ENCODE measurements at regions not wholly inside any gene's neighbourhood (a gene's known extent, or its start where the extent isn't known, plus 50 kb on each side); places are given as distances from the start of the nearest gene placed in this dataset.

GRCh38 chr2:120959426-120959825 is 223.8 kb downstream of the GLI2 start:
- no peak overlapping the region for H3K4me3 ChIP-seq (ENCODE audit: low read depth, low read length)
- H3K27ac Mint-ChIP-seq (ENCODE audit: unreplicated experiment) = no peak overlapping the region
- no TSS peak for BruUV-seq (replicated peaks)
- no peaks in the 10 kb centered on the region for H3K36me3 Mint-ChIP-seq (ENCODE audit: insufficient read depth, unreplicated experiment)
- H3K36me3 ChIP-seq (ENCODE audit: control insufficient read depth, insufficient read depth, low read length) = no peaks in the 10 kb centered on the region
- TF ChIP-seq CTCF (IDR thresholded peaks at IDR 0.05; ENCODE audit: insufficient read depth in 1 of 2, low read depth in 1 of 2, low read length in 1 of 2, severe bottlenecking in 1 of 2, unreplicated experiment in 1 of 2) = no peak
- H3K4me1 ChIP-seq = no peaks in the 10 kb centered on the region; the same call in 1 of the 2 replicates
- H3K27me3 Mint-ChIP-seq (ENCODE audit: insufficient read depth, unreplicated experiment) = no peaks in the 10 kb centered on the region
- no peaks in the 10 kb centered on the region for H3K9me3 Mint-ChIP-seq (ENCODE audit: unreplicated experiment)
- ChIA-PET POLR2A (no interaction called here), CTCF (interaction anchor here (1.5 kb wide), 1 partner anchor 111 kb away, joined by 3 read pairs; no protein-coding TSS in a partner anchor)
- no peak overlapping the region for H3K4me3 Mint-ChIP-seq (ENCODE audit: unreplicated experiment)
- no peaks in the 10 kb centered on the region for H3K27me3 ChIP-seq (replicated peaks; ENCODE audit: control insufficient read depth, insufficient read depth, low read length)
- H3K4me1 Mint-ChIP-seq (ENCODE audit: low read depth, unreplicated experiment) = peaks cover 9% of the 10 kb centered on the region
- intact Hi-C loops (cut with micrococcal nuclease; ENCODE audit: unreplicated experiment) = no loop called here
- no peak for DNase-seq
- H3K9me3 ChIP-seq = no peaks in the 10 kb centered on the region

DNA sequence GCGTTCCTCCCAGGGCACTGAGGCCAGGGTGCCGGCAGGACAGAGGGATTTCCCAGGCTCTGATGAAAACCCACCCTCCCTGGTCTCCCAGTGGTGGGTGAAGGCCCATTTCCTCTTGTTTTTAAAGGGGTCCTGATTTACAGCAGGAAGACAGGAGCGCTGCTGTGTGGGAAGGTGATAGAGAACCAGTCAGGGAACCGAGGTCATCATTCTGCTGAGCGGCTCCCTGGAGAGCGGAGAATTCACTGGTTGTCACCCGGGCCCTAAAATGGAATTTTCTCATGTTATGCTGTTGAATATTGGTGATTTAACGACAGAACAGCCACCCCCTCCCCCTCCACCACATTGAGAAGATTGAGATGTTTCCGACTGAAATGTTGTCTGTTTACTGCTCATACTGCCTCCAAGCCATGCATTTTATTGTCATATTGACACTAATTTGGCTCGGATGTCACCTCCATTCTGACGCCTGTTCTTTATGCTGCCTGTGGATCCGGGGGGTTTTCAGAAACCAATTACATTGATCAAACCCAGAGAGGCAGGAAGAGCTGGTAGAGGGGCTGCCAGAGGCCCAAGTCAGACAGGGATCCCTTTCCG is 225.2 kb downstream of the GLI2 start:
- H3K27ac Mint-ChIP-seq (ENCODE audit: unreplicated experiment) = no peak overlapping the region
- H3K9me3 Mint-ChIP-seq (ENCODE audit: unreplicated experiment) = no peaks in the 10 kb centered on the region
- no peak overlapping the region for H3K4me3 Mint-ChIP-seq (ENCODE audit: unreplicated experiment)
- Histone ChIP-seq H3K9me3 (no peaks in the 10 kb centered on the region), H3K4me1 (no peaks in the 10 kb centered on the region; the same call in 1 of the 2 replicates), H3K27me3 (replicated peaks; ENCODE audit: control insufficient read depth, insufficient read depth, low read length) (no peaks in the 10 kb centered on the region), H3K4me3 (ENCODE audit: low read depth, low read length) (no peak overlapping the region), H3K36me3 (ENCODE audit: control insufficient read depth, insufficient read depth, low read length) (no peaks in the 10 kb centered on the region)
- ChIA-PET POLR2A (no interaction called here), CTCF (no interaction called here)
- H3K4me1 Mint-ChIP-seq (ENCODE audit: low read depth, unreplicated experiment) = peaks cover 12% of the 10 kb centered on the region
- no peaks in the 10 kb centered on the region for H3K27me3 Mint-ChIP-seq (ENCODE audit: insufficient read depth, unreplicated experiment)
- DNase-seq = no peak
- H3K36me3 Mint-ChIP-seq (ENCODE audit: insufficient read depth, unreplicated experiment) = no peaks in the 10 kb centered on the region
- BruUV-seq (replicated peaks) = no TSS peak
- intact Hi-C loops (cut with micrococcal nuclease; ENCODE audit: unreplicated experiment) = no loop called here
- TF ChIP-seq CTCF (IDR thresholded peaks at IDR 0.05; ENCODE audit: insufficient read depth in 1 of 2, low read depth in 1 of 2, low read length in 1 of 2, severe bottlenecking in 1 of 2, unreplicated experiment in 1 of 2) = no peak

- TF ChIP-seq CTCF (IDR thresholded peaks at IDR 0.05; ENCODE audit: insufficient read depth in 1 of 2, low read depth in 1 of 2, low read length in 1 of 2, severe bottlenecking in 1 of 2, unreplicated experiment in 1 of 2) = no peak
- H3K9me3 ChIP-seq = no peaks in the 10 kb centered on the region
- no TSS peak for BruUV-seq (replicated peaks)
- H3K4me3 ChIP-seq (ENCODE audit: low read depth, low read length) = no peak overlapping the region
- Mint-ChIP-seq H3K4me3 (ENCODE audit: unreplicated experiment) (no peak overlapping the region), H3K27me3 (ENCODE audit: insufficient read depth, unreplicated experiment) (no peaks in the 10 kb centered on the region), H3K27ac (ENCODE audit: unreplicated experiment) (no peak overlapping the region), H3K9me3 (ENCODE audit: unreplicated experiment) (no peaks in the 10 kb centered on the region), H3K36me3 (ENCODE audit: insufficient read depth, unreplicated experiment) (no peaks in the 10 kb centered on the region), H3K4me1 (ENCODE audit: low read depth, unreplicated experiment) (peaks cover 12% of the 10 kb centered on the region)
- no peaks in the 10 kb centered on the region; the same call in 1 of the 2 replicates for H3K4me1 ChIP-seq
- intact Hi-C loops (cut with micrococcal nuclease; ENCODE audit: unreplicated experiment) = no loop called here
- no peaks in the 10 kb centered on the region for H3K27me3 ChIP-seq (replicated peaks; ENCODE audit: control insufficient read depth, insufficient read depth, low read length)
- no peak for DNase-seq
- ChIA-PET CTCF (no interaction called here), POLR2A (interaction anchor here (0.5 kb wide), 1 partner anchor 238 kb away, joined by 3 read pairs; no protein-coding TSS in a partner anchor)
- no peaks in the 10 kb centered on the region for H3K36me3 ChIP-seq (ENCODE audit: control insufficient read depth, insufficient read depth, low read length)
These were observed 225.7 kb downstream of the GLI2 start for GRCh38 chr2:120961396-120961795.

Data from Caco-2 (cell line).